GM12874 (cell line): ENCODE measurements at regions not wholly inside any gene's neighbourhood (a gene's known extent, or its start where the extent isn't known, plus 50 kb on each side); places are given as distances from the start of the nearest gene placed in this dataset.

Experiments
- TF ChIP-seq, protein P1 (sequence below): IDR thresholded peaks from 2 replicates; pipeline ENCODE4 v1.5.1; 2011; ENCODE audit warnings: low read depth, mild to moderate bottlenecking, control low read depth, low read length, moderate library complexity; ENCODE audit not compliant: insufficient read depth

DNA sequence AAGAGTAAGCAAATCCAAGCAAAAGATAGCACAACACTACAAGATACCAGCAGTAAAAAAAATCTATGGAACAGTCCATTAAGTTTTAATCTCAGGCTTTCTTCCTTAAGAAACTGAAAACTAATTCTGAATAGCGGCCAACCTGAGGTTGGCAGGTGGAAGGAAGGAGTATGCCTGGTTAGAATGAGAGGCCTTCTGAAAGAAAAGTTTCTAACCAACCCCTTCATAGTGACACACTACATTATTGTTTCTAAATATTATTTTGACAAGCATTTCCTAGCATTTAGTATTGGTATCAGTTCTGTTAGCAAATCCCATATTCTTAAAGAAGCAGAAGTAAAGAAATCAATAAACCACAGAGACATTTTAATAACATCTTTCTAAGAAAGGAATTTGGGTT, 205.7 kb upstream of the PTBP2 start:
- TF ChIP-seq, protein P1, sequence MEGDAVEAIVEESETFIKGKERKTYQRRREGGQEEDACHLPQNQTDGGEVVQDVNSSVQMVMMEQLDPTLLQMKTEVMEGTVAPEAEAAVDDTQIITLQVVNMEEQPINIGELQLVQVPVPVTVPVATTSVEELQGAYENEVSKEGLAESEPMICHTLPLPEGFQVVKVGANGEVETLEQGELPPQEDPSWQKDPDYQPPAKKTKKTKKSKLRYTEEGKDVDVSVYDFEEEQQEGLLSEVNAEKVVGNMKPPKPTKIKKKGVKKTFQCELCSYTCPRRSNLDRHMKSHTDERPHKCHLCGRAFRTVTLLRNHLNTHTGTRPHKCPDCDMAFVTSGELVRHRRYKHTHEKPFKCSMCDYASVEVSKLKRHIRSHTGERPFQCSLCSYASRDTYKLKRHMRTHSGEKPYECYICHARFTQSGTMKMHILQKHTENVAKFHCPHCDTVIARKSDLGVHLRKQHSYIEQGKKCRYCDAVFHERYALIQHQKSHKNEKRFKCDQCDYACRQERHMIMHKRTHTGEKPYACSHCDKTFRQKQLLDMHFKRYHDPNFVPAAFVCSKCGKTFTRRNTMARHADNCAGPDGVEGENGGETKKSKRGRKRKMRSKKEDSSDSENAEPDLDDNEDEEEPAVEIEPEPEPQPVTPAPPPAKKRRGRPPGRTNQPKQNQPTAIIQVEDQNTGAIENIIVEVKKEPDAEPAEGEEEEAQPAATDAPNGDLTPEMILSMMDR = no peak

- TF ChIP-seq, protein P1 = no peak
These were observed 201.6 kb upstream of the PTBP2 start for GRCh38 chr1:96519851-96520578.

GRCh38 chr1:96520579-96520947, 201.0 kb upstream of the PTBP2 start:
- TF ChIP-seq, protein P1 = no peak

DNA sequence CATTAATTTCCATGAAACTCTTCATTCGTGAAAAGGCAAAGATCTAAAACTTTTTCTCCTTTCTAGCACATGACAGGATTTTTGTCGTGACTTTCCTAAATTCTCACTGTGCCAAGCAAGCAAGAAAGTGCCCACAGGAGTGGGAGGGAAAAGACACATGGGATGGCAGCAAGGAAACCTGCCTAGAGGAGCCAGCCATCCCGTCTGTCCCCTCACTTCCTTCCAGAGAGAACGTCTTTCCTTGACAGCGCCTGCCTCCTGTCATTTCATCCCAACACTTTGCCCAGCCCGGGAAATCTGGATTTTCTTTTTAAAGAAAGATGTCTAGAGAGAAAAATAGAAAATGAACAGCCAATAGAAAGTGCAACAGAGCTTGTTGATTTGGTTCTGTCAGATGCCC, 200.6 kb upstream of the PTBP2 start:
- TF ChIP-seq, protein P1 = no peak

DNA sequence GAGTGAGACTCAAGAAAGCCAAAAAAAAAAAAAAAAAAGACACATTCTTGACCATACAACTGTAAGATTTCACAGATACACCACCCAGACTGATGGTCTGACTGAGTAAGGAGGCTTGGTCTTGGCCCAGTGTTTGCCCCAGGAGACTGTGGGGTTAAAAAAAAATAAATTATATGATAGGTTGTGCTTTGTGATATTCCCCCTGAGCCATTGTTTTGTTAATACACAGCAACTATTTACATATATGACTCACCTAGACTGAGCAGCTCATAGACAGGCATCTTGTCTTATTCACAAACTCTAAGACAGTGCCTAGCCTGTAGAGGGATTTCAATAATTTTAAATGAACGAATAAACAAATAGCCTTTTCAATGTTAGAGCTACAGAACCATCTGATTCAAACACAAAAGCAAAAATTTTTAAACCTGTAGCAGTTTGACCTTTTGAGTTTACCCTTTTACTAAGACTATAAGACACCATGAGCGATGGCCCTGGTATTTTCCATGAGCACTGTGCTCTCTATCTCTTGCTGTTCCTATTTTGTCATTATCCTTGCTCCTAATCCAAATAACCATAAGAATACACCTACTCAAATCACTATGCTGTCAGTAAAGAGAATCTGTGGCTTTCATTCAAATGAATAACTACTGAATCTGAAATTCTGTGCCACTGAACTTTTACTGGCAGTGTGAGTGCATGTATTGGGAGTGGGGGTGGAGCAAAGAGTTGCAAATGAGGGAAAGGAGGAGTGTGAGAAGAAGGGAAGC, 199.4 kb upstream of the PTBP2 start:
- TF ChIP-seq, protein P1 = no peak

- TF ChIP-seq, protein P1 = no peak
These were observed 198.7 kb upstream of the PTBP2 start for GRCh38 chr1:96522927-96523326.

DNA sequence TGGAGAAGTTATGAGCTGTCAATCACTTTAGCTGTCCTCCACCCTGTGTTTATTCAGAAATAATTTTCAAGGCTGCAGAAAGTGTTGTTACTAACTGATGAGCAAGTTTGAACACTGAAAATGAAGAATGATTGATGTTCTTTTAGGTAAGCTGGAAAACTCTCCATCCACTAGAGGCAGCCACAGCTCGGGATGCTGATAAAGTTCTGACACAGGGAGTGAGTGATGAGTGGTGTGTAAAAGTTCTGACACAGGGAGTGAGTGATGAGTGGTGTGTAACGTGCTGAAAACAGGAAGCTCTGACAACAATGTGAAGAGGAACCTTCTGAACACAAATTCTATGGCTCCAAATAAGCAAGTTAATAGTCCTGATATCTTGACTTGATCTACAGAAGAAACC, 197.5 kb upstream of the PTBP2 start:
- TF ChIP-seq, protein P1 = no peak
